ENCODE measurements at regions not wholly inside any gene's neighbourhood (a gene's known extent, or its start where the extent isn't known, plus 50 kb on each side); places are given as distances from the start of the nearest gene placed in this dataset.

DNA sequence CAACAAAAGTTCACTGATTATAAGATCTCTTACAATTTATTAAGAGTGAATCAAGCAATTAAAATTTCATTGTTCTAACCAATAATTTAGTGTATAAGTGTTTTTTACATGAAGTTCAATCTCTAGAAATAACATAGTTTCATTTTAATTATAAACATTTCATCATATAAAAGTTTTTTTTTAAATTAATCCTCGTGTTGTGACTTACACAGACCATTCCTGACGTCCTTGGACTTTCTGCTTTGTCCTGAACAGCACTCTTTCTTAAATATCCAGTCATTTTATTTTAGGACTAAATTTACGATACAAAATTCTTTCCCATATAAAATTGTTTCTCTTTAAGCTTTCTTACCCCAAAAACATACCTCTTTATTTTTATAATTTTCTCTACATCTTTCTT lies 841.7 kb upstream of the POU3F4 start:
- Histone ChIP-seq H3K9ac (ENCODE audit: extremely low read depth, insufficient read length, low read length) (no peak overlapping the region), H2BK5ac (ENCODE audit: insufficient read length, low read length) (no peak overlapping the region), H4K20me1 (ENCODE audit: control insufficient read depth, insufficient read depth, insufficient read length) (no peaks in the 10 kb centered on the region), H3K4me1 (ENCODE audit: insufficient read depth, low read length) (no peaks in the 10 kb centered on the region), H3K9me3 (ENCODE audit: control insufficient read depth, low read depth, low read length) (peaks cover 19% of the 10 kb centered on the region), H3K56ac (ENCODE audit: insufficient read length, low read depth, low read length) (no peak overlapping the region), H2BK120ac (ENCODE audit: low read depth, low read length, poor library complexity, severe bottlenecking) (no peak overlapping the region), H4K5ac (ENCODE audit: insufficient read length, low read depth, low read length) (no peak overlapping the region), H3K27ac (ENCODE audit: insufficient read length, low read depth, low read length) (no peak overlapping the region), H3K14ac (ENCODE audit: insufficient read depth, low read length) (no peak overlapping the region), H3K79me1 (ENCODE audit: insufficient read depth, low read depth, low read length, poor library complexity, severe bottlenecking) (no peaks in the 10 kb centered on the region), H3K27me3 (ENCODE audit: insufficient read depth, low read length) (no peaks in the 10 kb centered on the region), H4K91ac (ENCODE audit: insufficient read length, low read depth, low read length) (no peak overlapping the region), H3K18ac (ENCODE audit: insufficient read length, low read depth, low read length) (no peak overlapping the region), H2BK15ac (ENCODE audit: low read depth, low read length) (no peak overlapping the region), H2AK5ac (ENCODE audit: insufficient read length, low read length) (no peak overlapping the region), H2AFZ (ENCODE audit: low read length) (no peak overlapping the region), H3K4ac (ENCODE audit: low read depth, low read length) (no peak overlapping the region), H2BK20ac (ENCODE audit: low read depth, low read length, poor library complexity, severe bottlenecking) (no peak overlapping the region), H3K23me2 (ENCODE audit: insufficient read length, low read depth, low read length, poor library complexity, severe bottlenecking) (no peaks in the 10 kb centered on the region), H3K23ac (ENCODE audit: insufficient read length, low read depth, low read length) (no peak overlapping the region), H4K8ac (replicated peaks; ENCODE audit: insufficient read length, low read depth, low read length) (no peak overlapping the region), H3T11ph (ENCODE audit: low read length) (no peak overlapping the region), H3K4me2 (ENCODE audit: insufficient read depth, insufficient read length, low read length) (no peak overlapping the region), H3K79me2 (ENCODE audit: insufficient read depth, low read length) (no peaks in the 10 kb centered on the region), H2BK12ac (ENCODE audit: insufficient read length, low read depth, low read length) (no peak overlapping the region)
- no peak for DNase-seq
- Mint-ChIP-seq H3K9me3 (peaks cover 69 to 73% of the 10 kb centered on the region in 2 experiments), H3K36me3 (ENCODE audit: insufficient read depth in 1 of 3, low read depth in 3 of 3) (peaks cover 14 to 30% (median 14%) of the 10 kb centered on the region in 3 experiments; a peak in 6 of 7 replicates), H3K4me1 (no peaks in the 10 kb centered on the region), H3K4me3 (no peak overlapping the region), H3K27ac (no peak overlapping the region), H3K27me3 (ENCODE audit: low read depth) (no peaks in the 10 kb centered on the region)
- WGBS (ENCODE audit: extremely low coverage, insufficient read length, low lambda C conversion rate) = 100% methylated on average over 1 of the region's 3 CpGs
- TF ChIP-seq, protein P1, sequence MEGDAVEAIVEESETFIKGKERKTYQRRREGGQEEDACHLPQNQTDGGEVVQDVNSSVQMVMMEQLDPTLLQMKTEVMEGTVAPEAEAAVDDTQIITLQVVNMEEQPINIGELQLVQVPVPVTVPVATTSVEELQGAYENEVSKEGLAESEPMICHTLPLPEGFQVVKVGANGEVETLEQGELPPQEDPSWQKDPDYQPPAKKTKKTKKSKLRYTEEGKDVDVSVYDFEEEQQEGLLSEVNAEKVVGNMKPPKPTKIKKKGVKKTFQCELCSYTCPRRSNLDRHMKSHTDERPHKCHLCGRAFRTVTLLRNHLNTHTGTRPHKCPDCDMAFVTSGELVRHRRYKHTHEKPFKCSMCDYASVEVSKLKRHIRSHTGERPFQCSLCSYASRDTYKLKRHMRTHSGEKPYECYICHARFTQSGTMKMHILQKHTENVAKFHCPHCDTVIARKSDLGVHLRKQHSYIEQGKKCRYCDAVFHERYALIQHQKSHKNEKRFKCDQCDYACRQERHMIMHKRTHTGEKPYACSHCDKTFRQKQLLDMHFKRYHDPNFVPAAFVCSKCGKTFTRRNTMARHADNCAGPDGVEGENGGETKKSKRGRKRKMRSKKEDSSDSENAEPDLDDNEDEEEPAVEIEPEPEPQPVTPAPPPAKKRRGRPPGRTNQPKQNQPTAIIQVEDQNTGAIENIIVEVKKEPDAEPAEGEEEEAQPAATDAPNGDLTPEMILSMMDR (conservative IDR thresholded peaks at IDR 0.05) = no peak
